ENCODE measurements at regions not wholly inside any gene's neighbourhood (a gene's known extent, or its start where the extent isn't known, plus 50 kb on each side); places are given as distances from the start of the nearest gene placed in this dataset.

DNA sequence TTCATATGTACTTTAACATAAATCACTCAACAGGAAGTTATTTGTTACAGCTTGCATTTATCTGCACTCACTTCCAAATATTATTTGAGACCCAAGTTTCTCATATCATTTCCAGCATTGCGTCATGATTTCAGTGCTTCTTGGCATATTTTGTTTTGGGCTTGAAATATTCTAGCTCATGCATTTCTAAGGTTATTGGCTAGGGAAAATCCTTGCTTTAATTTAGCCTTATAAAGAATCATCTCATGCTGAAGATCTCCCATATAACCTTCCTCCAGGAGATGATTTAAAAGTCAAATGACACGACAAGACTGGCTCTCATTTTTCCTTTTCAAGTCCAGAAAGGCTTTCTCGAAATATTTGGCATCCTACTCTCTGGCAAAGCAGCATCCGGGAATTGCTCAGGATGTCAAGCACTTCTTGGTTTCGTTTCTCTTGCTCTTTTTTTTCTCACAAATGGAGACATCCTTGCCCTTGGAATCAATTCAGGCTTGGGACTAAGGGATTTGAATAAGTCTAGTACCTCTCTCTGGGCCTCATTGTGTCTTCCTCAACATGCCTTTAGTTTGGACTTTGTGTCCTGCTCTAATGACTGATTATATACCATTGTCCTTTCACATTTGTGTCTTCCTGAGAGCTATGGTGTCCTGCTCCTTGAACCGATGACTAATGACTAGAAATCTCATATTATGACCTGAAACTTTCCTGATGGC is 295.0 kb downstream of the RMST start:
- TF ChIP-seq CTCF (IDR thresholded peaks at IDR 0.05; ENCODE audit: insufficient read depth, low read length) (no peak), POLR2AphosphoS5 (IDR thresholded peaks at IDR 0.05; ENCODE audit: low read depth) (no peak), GABPA (IDR thresholded peaks at IDR 0.05; ENCODE audit: low read depth) (no peak)
- TF ChIP-seq, protein P1, sequence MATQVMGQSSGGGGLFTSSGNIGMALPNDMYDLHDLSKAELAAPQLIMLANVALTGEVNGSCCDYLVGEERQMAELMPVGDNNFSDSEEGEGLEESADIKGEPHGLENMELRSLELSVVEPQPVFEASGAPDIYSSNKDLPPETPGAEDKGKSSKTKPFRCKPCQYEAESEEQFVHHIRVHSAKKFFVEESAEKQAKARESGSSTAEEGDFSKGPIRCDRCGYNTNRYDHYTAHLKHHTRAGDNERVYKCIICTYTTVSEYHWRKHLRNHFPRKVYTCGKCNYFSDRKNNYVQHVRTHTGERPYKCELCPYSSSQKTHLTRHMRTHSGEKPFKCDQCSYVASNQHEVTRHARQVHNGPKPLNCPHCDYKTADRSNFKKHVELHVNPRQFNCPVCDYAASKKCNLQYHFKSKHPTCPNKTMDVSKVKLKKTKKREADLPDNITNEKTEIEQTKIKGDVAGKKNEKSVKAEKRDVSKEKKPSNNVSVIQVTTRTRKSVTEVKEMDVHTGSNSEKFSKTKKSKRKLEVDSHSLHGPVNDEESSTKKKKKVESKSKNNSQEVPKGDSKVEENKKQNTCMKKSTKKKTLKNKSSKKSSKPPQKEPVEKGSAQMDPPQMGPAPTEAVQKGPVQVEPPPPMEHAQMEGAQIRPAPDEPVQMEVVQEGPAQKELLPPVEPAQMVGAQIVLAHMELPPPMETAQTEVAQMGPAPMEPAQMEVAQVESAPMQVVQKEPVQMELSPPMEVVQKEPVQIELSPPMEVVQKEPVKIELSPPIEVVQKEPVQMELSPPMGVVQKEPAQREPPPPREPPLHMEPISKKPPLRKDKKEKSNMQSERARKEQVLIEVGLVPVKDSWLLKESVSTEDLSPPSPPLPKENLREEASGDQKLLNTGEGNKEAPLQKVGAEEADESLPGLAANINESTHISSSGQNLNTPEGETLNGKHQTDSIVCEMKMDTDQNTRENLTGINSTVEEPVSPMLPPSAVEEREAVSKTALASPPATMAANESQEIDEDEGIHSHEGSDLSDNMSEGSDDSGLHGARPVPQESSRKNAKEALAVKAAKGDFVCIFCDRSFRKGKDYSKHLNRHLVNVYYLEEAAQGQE (IDR thresholded peaks at IDR 0.05; ENCODE audit: insufficient replicate concordance, low read depth): no peak

All from HL-60 (cell line).